ENCODE measurements at regions not wholly inside any gene's neighbourhood (a gene's known extent, or its start where the extent isn't known, plus 50 kb on each side); places are given as distances from the start of the nearest gene placed in this dataset.
"Not testable (repeated sequence)": the region's sequence is repeated elsewhere in the genome, so short reads cannot be mapped to it uniquely, and the experiment has no call there.

GRCh38 chr18:57954935-57955334 is 89.1 kb upstream of the NEDD4L start:
- no peak for DNase-seq (ENCODE audit: low read depth in 2 of 2)

GRCh38 chr18:57953883-57954282 is 90.1 kb upstream of the NEDD4L start:
- no peak for DNase-seq (ENCODE audit: low read depth in 2 of 2)

GRCh38 chr18:57951999-57952774 is 91.8 kb upstream of the NEDD4L start:
- no peak for DNase-seq (ENCODE audit: low read depth in 2 of 2)

GRCh38 chr18:57951117-57951796 is 92.8 kb upstream of the NEDD4L start:
- DNase-seq (ENCODE audit: low read depth in 2 of 2), result no peak

- DNase-seq (ENCODE audit: low read depth in 2 of 2), result no peak
These were observed 93.5 kb upstream of the NEDD4L start for GRCh38 chr18:57950542-57950941.

GRCh38 chr18:57949335-57949734 is 94.7 kb upstream of the NEDD4L start:
- DNase-seq (ENCODE audit: low read depth in 2 of 2), result not testable (repeated sequence)

GRCh38 chr18:57947117-57947516 is 96.9 kb upstream of the NEDD4L start:
- no peak for DNase-seq (ENCODE audit: low read depth in 2 of 2)

- no peak for DNase-seq (ENCODE audit: low read depth in 2 of 2)
These were observed 100.3 kb upstream of the NEDD4L start for GRCh38 chr18:57943723-57944122.

- DNase-seq (ENCODE audit: low read depth in 2 of 2), result no peak
These were observed 101.5 kb upstream of the NEDD4L start for GRCh38 chr18:57942493-57942892.

GRCh38 chr18:57941841-57942489 is 102.1 kb upstream of the NEDD4L start:
- no peak for DNase-seq (ENCODE audit: low read depth in 2 of 2)

GRCh38 chr18:57940166-57940660 is 103.8 kb upstream of the NEDD4L start:
- DNase-seq (ENCODE audit: low read depth in 2 of 2), result no peak

- DNase-seq (ENCODE audit: low read depth in 2 of 2), result not testable (repeated sequence)
These were observed 109.7 kb upstream of the NEDD4L start for GRCh38 chr18:57934375-57934774.

- no peak for DNase-seq (ENCODE audit: low read depth in 2 of 2)
These were observed 113.0 kb upstream of the NEDD4L start for GRCh38 chr18:57931038-57931437.

GRCh38 chr18:57930476-57930875 is 113.5 kb upstream of the NEDD4L start:
- DNase-seq (ENCODE audit: low read depth in 2 of 2), result no peak

- DNase-seq (ENCODE audit: low read depth in 2 of 2), result no peak
These were observed 114.1 kb upstream of the NEDD4L start for GRCh38 chr18:57929922-57930321.

GRCh38 chr18:57928466-57928865 is 115.6 kb upstream of the NEDD4L start:
- DNase-seq (ENCODE audit: low read depth in 2 of 2), result no peak

GRCh38 chr18:57927511-57927910 is 116.5 kb upstream of the NEDD4L start:
- no peak for DNase-seq (ENCODE audit: low read depth in 2 of 2)

- no peak for DNase-seq (ENCODE audit: low read depth in 2 of 2)
These were observed 118.3 kb upstream of the NEDD4L start for GRCh38 chr18:57925706-57926105.

- DNase-seq (ENCODE audit: low read depth in 2 of 2), result no peak
These were observed 120.4 kb upstream of the NEDD4L start for GRCh38 chr18:57923611-57924010.

GRCh38 chr18:57922885-57923284 is 119.8 kb upstream of the ATP8B1 start:
- no peak for DNase-seq (ENCODE audit: low read depth in 2 of 2)

- no peak for DNase-seq (ENCODE audit: low read depth in 2 of 2)
These were observed 118.6 kb upstream of the ATP8B1 start for GRCh38 chr18:57921708-57922107.

GRCh38 chr18:57920036-57920435 is 116.9 kb upstream of the ATP8B1 start:
- no peak for DNase-seq (ENCODE audit: low read depth in 2 of 2)

- no peak for DNase-seq (ENCODE audit: low read depth in 2 of 2)
These were observed 115.5 kb upstream of the ATP8B1 start for GRCh38 chr18:57918601-57919000.

Measured in stimulated activated CD4-positive, alpha-beta T cell treated with anti-CD3 and anti-CD28 coated beads, Interleukin-4, amount 100 ng/mL, for 48 hours (primary cell).